ENCODE measurements at regions not wholly inside any gene's neighbourhood (a gene's known extent, or its start where the extent isn't known, plus 50 kb on each side); places are given as distances from the start of the nearest gene placed in this dataset.

GRCh38 chr13:22332416-22332815, 661.5 kb downstream of the FGF9 start:
- Histone ChIP-seq H2BK120ac (ENCODE audit: low read depth, low read length) (no peak overlapping the region), H2BK20ac (ENCODE audit: low read depth, low read length) (no peak overlapping the region), H3K9ac (ENCODE audit: low read depth, low read length) (no peak overlapping the region), H4K5ac (ENCODE audit: low read depth, low read length) (no peak overlapping the region), H4K91ac (ENCODE audit: insufficient read depth, low read depth, low read length) (no peak overlapping the region), H2BK15ac (ENCODE audit: low read depth, low read length) (no peak overlapping the region), H3K9me1 (ENCODE audit: insufficient read depth, low read length) (no peaks in the 10 kb centered on the region), H3K23ac (ENCODE audit: low read depth, low read length) (no peak overlapping the region), H2AK9ac (replicated peaks; ENCODE audit: low read depth, low read length, poor library complexity) (no peak overlapping the region), H3K36me3 (ENCODE audit: control insufficient read depth, insufficient read depth, low read length) (no peaks in the 10 kb centered on the region), H3K14ac (replicated peaks; ENCODE audit: low read depth, low read length) (no peak overlapping the region), H3K9me3 (ENCODE audit: control insufficient read depth, insufficient read depth, low read length) (no peaks in the 10 kb centered on the region), H3K4me1 (ENCODE audit: control insufficient read depth, insufficient read depth, low read length) (no peaks in the 10 kb centered on the region), H3K79me1 (ENCODE audit: low read depth in 1 of 2, low read length in 2 of 2) (no peaks in the 10 kb centered on the region), H3K18ac (ENCODE audit: low read depth, low read length) (no peak overlapping the region), H3K27me3 (ENCODE audit: control insufficient read depth, insufficient read depth, low read length) (no peaks in the 10 kb centered on the region), H3K56ac (ENCODE audit: extremely low read depth, insufficient read depth, low read length) (no peak overlapping the region), H4K8ac (ENCODE audit: low read depth in 2 of 2, low read length in 2 of 2) (no peak overlapping the region), H2BK5ac (ENCODE audit: low read depth, low read length, poor library complexity, severe bottlenecking) (no peak overlapping the region), H3K4me2 (ENCODE audit: low read depth, low read length) (no peak overlapping the region), H4K20me1 (ENCODE audit: insufficient read depth, low read length) (no peaks in the 10 kb centered on the region), H3K27ac (ENCODE audit: insufficient read depth, low read length) (no peak overlapping the region), H2AK5ac (ENCODE audit: low read depth, low read length) (no peak overlapping the region), H2AFZ (replicated peaks; ENCODE audit: low read length, poor library complexity) (no peak overlapping the region), H3K4ac (ENCODE audit: low read depth, low read length) (no peak overlapping the region), H3K4me3 (ENCODE audit: insufficient read depth, low read depth, low read length) (no peak overlapping the region)
- dilution Hi-C loops (cut with HindIII; ENCODE audit: low sequenced_read_pairs, unreplicated experiment) (no loop called here), in situ Hi-C loops (cut with MboI; ENCODE audit: low sequenced_read_pairs) (no loop called here), intact Hi-C loops (cut with micrococcal nuclease) (no loop called here)
- BruUV-seq (replicated peaks), result no TSS peak
- no CpG with 5 or more reads among the region's 7 CpGs for WGBS, 2 experiments (ENCODE audit: extremely low coverage in 2 of 2, insufficient read length in 1 of 2)
- ChIA-PET CTCF (no interaction called here), POLR2A (ENCODE audit: unreplicated experiment) (interaction anchor here (0.5 kb wide), 1 partner anchor 882 kb away, joined by 5 read pairs; no protein-coding TSS in a partner anchor)
- ATAC-seq (ENCODE audit: low read depth) (no peak), DNase-seq (no peak)
- TF ChIP-seq SMC3 (IDR thresholded peaks at IDR 0.05; ENCODE audit: low read depth, low read length) (no peak), MXI1 (IDR thresholded peaks at IDR 0.05; ENCODE audit: borderline replicate concordance, low read depth, low read length) (no peak), CEBPB (IDR thresholded peaks at IDR 0.05; ENCODE audit: low read depth, low read length) (no peak), POLR2A (IDR thresholded peaks at IDR 0.05; ENCODE audit: low read depth, low read length) (no peak), RAD21 (IDR thresholded peaks at IDR 0.05; ENCODE audit: low read length) (no peak), FOS (IDR thresholded peaks at IDR 0.05; ENCODE audit: low read depth, low read length) (no peak), NFE2L2 (IDR thresholded peaks at IDR 0.05; ENCODE audit: low read depth, low read length) (no peak), BHLHE40 (IDR thresholded peaks at IDR 0.05; ENCODE audit: low read depth, low read length) (no peak), RFX5 (IDR thresholded peaks at IDR 0.05; ENCODE audit: low read depth, low read length) (no peak), USF2 (IDR thresholded peaks at IDR 0.05; ENCODE audit: low read depth, low read length) (no peak), ELK1 (IDR thresholded peaks at IDR 0.05; ENCODE audit: borderline replicate concordance, low read depth, low read length) (no peak), CTCF (conservative IDR thresholded peaks at IDR 0.05; ENCODE audit: low read depth, low read length) (no peak), MAFK (IDR thresholded peaks at IDR 0.05; ENCODE audit: low read depth, low read length) (no peak), CHD1 (IDR thresholded peaks at IDR 0.05; ENCODE audit: low read depth, low read length) (no peak), MAZ (IDR thresholded peaks at IDR 0.05; ENCODE audit: borderline replicate concordance, low read depth, low read length) (no peak), RCOR1 (IDR thresholded peaks at IDR 0.05; ENCODE audit: insufficient replicate concordance, low read length) (no peak)
